GM18951 (cell line): ENCODE measurements at regions not wholly inside any gene's neighbourhood (a gene's known extent, or its start where the extent isn't known, plus 50 kb on each side); places are given as distances from the start of the nearest gene placed in this dataset.

ENCODE experiments used
- POLR2A ChIP-seq: IDR thresholded peaks from 4 replicates; pipeline ENCODE4 v1.6.1; 2011; ENCODE audit warnings: mild to moderate bottlenecking; ENCODE audit not compliant: insufficient read length, insufficient read depth; ENCODE audit errors: extremely low read depth
- in situ Hi-C: fragments of 300-500 bp; cut with MboI; formaldehyde crosslinking; loops from one replicate; pipeline ENCODE4 v1.12.0; 2022; ENCODE audit warnings: low sequenced_read_pairs, mixed read lengths, inconsistent platforms; ENCODE audit not compliant: unreplicated experiment

DNA sequence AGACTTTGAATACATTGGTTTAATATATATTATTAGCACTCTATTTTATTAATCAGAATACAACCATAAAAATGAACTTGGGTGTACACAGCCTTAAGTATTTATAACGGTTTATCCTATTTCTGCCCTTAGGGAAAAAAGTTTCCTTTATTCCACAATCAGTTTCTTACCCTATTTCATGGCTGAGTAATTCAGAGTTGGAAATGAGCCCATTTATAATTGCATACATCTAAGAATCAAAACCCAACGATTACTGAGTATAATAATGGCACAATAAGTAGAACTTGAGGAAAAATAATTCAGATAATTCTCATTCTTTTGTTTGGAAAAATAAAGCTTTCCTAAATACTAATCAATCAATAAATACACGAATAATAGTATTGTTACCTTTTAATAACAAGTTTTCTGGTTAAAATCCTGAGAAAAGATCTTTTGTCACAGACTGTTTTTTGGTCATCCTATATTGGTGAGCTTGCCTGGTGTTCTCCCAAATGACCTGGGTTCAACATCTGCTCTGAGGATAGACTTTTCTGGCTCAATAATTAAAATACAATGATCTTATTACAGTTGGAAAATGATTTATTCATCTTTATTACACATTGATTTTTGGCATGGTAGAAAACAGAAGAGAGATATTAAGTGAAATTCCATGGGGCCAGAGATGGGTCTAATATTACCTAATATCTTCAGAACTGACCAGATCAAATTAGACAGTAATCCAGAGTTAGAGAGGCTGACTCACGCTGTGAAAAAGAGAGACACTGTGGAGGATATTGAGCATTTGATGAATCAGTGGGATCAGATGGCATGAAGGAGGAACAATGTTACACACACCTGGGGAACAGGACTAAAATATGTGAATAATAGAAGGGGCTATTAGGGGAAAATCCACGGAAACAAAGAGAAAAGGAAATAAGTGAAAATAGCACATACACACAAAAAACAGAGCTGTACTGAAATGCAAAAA lies 162.1 kb upstream of the TBX18 start:
- TF ChIP-seq POLR2A = no peak
- in situ Hi-C loops = no loop called here

DNA sequence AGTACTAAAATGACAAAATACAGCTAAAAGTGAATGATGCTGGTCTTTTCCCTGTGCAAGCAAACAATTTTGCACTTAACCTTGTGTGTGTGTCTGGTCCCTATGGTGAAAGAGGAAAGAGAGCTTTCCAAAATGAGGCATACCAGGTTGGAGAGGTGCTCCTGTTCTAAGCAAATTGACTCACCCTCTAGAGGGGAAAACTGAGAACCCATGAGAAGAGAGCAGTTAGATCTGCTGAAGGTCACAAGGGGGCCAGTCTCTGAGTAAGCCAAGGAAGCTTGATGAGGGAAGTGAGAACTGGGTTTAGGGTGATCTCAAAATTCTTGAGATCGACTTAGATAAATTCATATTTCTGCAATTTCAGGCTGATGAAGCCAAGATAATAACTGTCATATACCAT lies 157.5 kb upstream of the TBX18 start:
- in situ Hi-C loops = no loop called here
- no peak for TF ChIP-seq POLR2A

DNA sequence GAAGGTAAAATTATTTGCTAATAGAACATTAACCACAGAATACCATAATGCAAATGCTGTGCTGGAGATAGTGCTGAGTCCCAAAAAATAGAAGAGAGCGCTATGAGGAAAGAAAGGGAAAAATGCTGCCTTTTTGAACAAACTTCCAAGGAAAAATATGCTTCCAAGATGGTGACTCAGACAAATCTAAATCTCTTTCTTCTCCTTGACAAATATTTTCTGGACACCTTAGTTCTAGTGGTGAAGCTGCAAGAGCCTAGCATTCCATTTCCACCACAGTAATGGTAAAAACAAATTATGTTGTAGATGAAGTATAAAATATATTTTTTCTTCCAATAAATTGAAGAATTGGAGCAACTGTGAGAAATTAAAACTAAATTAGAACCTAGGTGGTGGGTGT lies 155.6 kb upstream of the TBX18 start:
- in situ Hi-C loops = no loop called here
- no peak for TF ChIP-seq POLR2A

DNA sequence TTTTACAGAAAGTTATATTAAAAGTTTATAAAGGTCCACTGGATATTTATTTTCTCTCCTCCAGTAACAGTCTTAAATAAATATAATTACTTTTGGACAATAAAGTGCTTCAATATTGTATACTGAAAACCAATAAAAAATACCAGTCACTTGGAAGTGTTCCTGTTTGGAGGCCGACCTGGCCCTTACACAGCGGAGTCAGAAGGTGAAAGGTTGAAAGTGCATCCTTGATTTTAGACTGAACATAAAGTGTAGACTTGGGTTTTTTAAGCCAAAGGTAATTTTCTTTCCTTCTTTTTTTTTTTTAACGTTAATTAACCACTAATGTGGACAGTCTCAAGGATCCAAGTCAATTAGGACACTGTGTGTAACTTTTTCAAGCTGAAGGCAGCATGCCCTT lies 152.3 kb upstream of the TBX18 start:
- TF ChIP-seq POLR2A = no peak
- in situ Hi-C loops = no loop called here

DNA sequence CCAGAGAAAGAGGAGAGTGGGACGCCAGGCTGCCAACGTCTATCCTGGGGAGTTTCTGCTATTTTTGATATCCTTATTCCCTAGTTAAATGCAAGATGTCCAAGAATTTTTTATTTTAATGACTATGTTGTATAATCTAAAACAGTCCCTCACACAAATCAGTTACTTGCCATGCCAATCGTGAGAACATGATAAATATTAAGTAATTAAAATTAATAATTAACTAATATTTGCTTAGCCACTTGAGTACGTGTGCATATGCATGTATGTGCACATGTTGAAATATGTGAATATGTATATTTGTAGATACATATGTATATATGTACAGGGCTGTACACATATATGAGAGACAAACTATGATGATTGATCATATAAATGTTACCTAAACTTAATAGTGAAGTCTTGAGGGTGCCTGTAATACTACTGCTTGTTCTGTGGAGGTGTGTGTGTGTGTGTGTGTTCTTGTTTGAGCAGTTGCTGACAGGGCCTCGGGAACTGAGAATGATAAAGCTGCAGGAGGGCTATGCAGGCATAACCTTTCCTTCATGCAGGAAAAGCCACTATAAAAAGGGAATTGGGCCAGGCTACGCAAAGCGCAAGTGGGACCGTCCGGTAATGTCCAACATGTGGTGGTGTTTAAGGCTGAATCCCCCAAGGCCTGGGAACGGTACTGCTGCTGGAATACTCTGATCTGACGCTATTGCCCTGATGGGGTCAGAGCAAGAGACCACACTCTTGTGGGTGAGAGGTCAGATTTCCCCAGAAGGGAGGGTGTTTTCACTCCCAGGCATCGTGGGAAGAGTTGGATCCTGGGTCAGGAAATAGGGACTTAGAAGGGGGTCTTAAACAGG lies 148.3 kb upstream of the TBX18 start:
- no peak for TF ChIP-seq POLR2A
- in situ Hi-C loops = no loop called here

DNA sequence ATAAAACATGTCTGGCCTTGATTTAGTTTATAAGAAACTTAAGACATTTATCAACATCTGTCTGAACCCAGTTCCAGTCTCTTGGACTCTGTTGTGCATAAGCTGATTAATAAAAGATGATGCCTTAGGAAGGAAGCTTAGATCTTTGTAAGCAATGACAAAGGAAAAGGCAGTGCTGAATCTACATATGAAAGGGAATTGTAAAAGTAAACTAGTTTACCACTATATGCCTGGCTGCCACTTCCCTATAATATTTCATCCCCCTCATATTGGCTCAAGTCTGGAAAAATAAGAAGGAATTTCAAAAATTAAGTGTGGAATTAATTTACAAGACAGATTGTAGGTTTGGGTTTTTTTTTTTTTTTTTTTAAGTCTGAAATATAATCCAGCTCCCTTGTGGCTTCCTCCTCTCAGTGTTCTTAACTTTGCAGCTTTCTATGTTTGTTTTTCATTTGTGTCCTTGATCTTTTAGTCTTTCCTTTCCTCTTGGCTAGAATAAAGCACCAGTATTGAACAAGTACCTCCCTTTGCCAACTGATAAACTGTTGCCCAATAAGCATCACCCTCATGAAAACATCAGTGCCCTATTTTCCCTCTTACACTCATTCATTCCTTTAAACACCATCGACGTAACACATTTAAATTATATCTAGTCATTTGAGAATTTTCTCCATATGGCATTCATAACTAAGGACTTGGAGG lies 146.7 kb upstream of the TBX18 start:
- in situ Hi-C loops = no loop called here
- TF ChIP-seq POLR2A = no peak

DNA sequence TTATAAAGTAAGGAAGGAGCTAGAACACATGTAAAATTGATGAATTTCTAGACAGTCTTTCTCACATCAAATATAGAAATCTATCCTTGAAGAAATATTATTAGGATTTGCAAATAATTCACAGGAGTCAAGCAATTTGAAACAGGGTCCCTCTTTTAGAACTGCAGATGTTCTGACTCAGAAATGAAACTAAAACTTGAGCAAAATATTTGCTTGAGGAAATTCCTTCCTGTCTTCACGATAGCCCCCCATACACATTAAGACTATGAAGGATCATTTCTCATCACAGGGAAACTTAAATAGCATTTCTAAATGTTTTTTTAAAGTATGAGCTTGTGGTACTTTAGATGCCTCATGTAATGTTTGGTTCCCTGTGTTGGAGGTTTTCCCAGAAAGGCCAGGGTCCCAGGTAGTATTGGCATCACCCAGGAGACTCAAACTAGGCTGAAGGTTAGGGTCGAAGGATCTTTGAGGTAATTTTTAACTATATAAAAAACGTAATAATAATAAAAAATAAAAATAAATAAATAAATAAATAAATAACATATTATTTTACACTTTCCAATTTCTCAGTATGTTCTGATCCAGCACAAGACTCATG lies 144.0 kb upstream of the TBX18 start:
- in situ Hi-C loops = no loop called here

DNA sequence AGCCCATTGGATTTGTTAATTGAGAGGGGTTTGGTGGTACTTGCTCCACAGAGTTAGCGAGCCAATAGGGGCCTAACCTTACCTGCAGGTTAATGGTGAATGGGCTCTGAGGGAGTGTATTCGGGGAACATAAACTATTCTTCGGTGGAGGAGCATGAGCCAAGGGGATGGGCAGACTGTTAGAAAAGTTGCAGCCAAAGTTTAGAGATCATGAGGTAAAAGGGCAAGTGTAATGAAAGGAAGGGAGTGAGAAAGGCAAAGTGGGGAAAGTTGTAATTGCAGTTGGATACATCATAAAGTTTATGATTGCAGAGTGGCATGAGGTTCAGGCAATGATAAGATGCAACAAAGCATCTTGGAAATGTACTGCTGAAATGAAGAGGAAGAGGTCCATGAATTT lies 142.1 kb upstream of the TBX18 start:
- in situ Hi-C loops = no loop called here
- TF ChIP-seq POLR2A = no peak

More for the DNA sequence above, 144.0 kb upstream of the TBX18 start:
- TF ChIP-seq POLR2A = no peak

DNA sequence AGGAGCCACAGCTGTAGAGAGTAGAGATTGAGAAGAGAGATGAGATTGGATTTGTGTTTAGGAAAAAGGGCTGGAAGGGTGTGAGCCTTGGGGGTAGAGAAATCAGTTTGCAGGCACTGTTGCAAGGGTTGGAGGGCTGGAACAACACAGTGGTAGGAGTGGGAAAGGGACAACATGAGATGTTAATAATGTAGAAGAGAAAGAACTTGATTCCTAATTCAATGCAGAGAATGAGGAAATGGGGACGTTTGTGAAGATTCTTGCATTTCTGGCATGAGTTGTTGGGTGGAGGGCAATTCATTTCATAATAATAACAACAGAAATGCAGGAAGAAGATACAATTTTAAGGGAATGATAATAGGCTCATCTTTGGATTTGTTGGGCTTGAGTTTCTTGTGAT lies 141.4 kb upstream of the TBX18 start:
- TF ChIP-seq POLR2A = no peak
- in situ Hi-C loops = no loop called here

DNA sequence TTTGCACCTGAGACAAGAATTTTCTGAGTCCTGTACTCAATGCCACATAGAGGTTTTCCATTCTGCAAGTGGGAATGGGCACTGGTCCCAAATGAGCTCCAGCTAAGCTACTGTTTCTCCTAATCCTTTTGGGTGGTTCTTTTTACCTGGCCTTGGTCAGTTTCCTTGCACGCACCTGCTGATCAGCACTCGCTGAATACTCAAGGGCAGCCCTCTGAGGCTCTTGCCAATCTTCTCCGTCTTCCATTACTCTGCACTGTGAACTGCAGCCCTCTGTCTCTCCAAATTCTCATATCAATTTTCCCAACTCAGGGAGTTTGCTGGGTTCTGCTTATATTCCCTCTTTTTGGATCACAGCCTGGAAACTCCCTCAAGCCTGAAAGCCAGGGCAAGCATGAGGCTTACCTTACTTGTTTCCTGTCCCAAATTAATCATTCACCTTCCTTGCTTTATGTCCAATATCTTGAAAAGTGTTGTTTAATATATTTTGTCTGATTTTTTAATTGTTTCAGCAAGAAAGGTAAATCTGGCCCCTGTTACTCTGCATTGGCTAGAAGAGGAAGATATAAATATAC lies 138.0 kb upstream of the TBX18 start:
- in situ Hi-C loops = no loop called here
- TF ChIP-seq POLR2A = no peak

DNA sequence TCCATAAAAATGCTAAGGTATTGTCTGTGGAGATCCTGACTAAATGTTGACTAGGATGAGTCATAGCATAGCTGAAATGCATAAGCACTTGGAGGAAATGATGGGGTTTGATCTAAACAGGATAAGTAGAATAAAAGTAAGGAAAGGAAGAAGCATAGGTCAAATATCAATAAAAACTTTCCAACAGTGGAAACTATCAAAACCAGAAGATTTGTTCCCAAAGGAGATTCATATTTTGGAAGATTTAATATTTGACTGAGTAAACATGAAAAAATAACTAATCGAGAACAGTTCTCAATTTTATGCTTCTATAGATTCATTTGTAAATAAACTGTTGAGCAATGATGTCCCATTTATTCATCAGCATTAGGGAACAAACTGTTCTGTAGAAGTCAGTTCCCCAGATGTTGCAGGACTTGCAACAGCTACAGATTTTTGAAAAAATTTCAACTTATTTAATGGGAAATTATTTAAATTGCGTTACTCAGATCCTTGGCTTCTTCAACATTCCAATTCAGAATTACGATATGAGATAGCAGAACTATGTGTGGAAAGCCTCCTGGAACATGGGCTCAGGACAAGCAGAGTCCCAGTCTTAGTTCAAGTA lies 133.7 kb upstream of the TBX18 start:
- in situ Hi-C loops = no loop called here
- no peak for TF ChIP-seq POLR2A

DNA sequence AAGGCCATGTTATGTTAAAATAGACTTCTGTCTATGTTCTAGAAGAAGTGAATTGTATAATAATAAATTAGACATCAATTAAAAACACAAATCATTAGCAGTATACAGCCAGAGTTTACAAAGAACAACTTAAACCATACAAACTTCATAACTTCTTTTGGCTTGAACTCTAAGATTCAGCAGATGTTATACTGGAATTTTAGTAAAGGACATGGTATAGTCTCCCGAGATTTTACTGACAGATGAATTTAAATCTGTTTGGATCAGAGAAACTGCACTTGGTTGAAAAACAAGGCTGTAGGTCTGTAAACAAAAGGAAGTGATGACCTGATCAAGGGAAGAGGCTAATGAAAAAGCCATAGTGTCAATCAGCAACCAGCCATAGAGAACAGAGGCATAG lies 132.6 kb upstream of the TBX18 start:
- in situ Hi-C loops = no loop called here
- no peak for TF ChIP-seq POLR2A
